ENCODE measurements at regions not wholly inside any gene's neighbourhood (a gene's known extent, or its start where the extent isn't known, plus 50 kb on each side); places are given as distances from the start of the nearest gene placed in this dataset.

GRCh38 chr12:76962099-76962498 lies 83.3 kb upstream of the CSRP2 start:
- H3K36me3 ChIP-seq (ENCODE audit: control insufficient read depth, insufficient read depth, low read length): no peaks in the 10 kb centered on the region
- no peak overlapping the region for H3K4me2 ChIP-seq (ENCODE audit: extremely low read depth, insufficient read depth, low read length)
- no peaks in the 10 kb centered on the region for H3K27me3 ChIP-seq (ENCODE audit: control insufficient read depth, insufficient read depth, low read length)
- H3K27ac ChIP-seq (ENCODE audit: insufficient read depth, low read length): no peak overlapping the region
- no peak for DNase-seq (ENCODE audit: low read depth in 2 of 2)
- no peak overlapping the region for H3K9ac ChIP-seq (ENCODE audit: insufficient read depth, low read length)
- no peaks in the 10 kb centered on the region for H3K9me3 ChIP-seq (ENCODE audit: control insufficient read depth, insufficient read depth, low read depth, low read length)
- H3K4me1 ChIP-seq (ENCODE audit: control insufficient read depth, extremely low read depth, insufficient read depth, low read length): no peaks in the 10 kb centered on the region
- TF ChIP-seq EZH2 (IDR thresholded peaks at IDR 0.05; ENCODE audit: low read length, missing control alignments): no peak
- no peak for TF ChIP-seq CTCF (conservative IDR thresholded peaks at IDR 0.05 in 1 of 2, IDR thresholded peaks at IDR 0.05 in 1 of 2; ENCODE audit: low read depth in 1 of 2, low read length in 2 of 2)
- no peaks in the 10 kb centered on the region for H3K79me2 ChIP-seq (ENCODE audit: control insufficient read depth, insufficient read depth, low read length)
- H2AFZ ChIP-seq (ENCODE audit: low read length): no peak overlapping the region
- no peak overlapping the region for H3K4me3 ChIP-seq (replicated peaks in 1 of 4; ENCODE audit: control extremely low read depth in 1 of 4, insufficient read depth in 1 of 4, low read depth in 3 of 4, low read length in 4 of 4)
- no peaks in the 10 kb centered on the region for H4K20me1 ChIP-seq (ENCODE audit: control insufficient read depth, extremely low read depth, insufficient read depth, low read length)

- no peak overlapping the region for H3K4me3 ChIP-seq (replicated peaks in 1 of 4; ENCODE audit: control extremely low read depth in 1 of 4, insufficient read depth in 1 of 4, low read depth in 3 of 4, low read length in 4 of 4)
- H3K36me3 ChIP-seq (ENCODE audit: control insufficient read depth, insufficient read depth, low read length): no peaks in the 10 kb centered on the region
- H3K27me3 ChIP-seq (ENCODE audit: control insufficient read depth, insufficient read depth, low read length): no peaks in the 10 kb centered on the region
- no peaks in the 10 kb centered on the region for H3K79me2 ChIP-seq (ENCODE audit: control insufficient read depth, insufficient read depth, low read length)
- H2AFZ ChIP-seq (ENCODE audit: low read length): no peak overlapping the region
- H3K9ac ChIP-seq (ENCODE audit: insufficient read depth, low read length): no peak overlapping the region
- H3K4me2 ChIP-seq (ENCODE audit: extremely low read depth, insufficient read depth, low read length): no peak overlapping the region
- no peak for DNase-seq (ENCODE audit: low read depth in 2 of 2)
- no peaks in the 10 kb centered on the region for H4K20me1 ChIP-seq (ENCODE audit: control insufficient read depth, extremely low read depth, insufficient read depth, low read length)
- H3K27ac ChIP-seq (ENCODE audit: insufficient read depth, low read length): no peak overlapping the region
- TF ChIP-seq CTCF (conservative IDR thresholded peaks at IDR 0.05 in 1 of 2, IDR thresholded peaks at IDR 0.05 in 1 of 2; ENCODE audit: low read depth in 1 of 2, low read length in 2 of 2) (no peak), EZH2 (IDR thresholded peaks at IDR 0.05; ENCODE audit: low read length, missing control alignments) (no peak)
- no peaks in the 10 kb centered on the region for H3K9me3 ChIP-seq (ENCODE audit: control insufficient read depth, insufficient read depth, low read depth, low read length)
- no peaks in the 10 kb centered on the region for H3K4me1 ChIP-seq (ENCODE audit: control insufficient read depth, extremely low read depth, insufficient read depth, low read length)
Observed at GRCh38 chr12:76957301-76957700, 78.5 kb upstream of the CSRP2 start.

- no peak overlapping the region for H3K27ac ChIP-seq (ENCODE audit: insufficient read depth, low read length)
- no peaks in the 10 kb centered on the region for H4K20me1 ChIP-seq (ENCODE audit: control insufficient read depth, extremely low read depth, insufficient read depth, low read length)
- H3K4me2 ChIP-seq (ENCODE audit: extremely low read depth, insufficient read depth, low read length): no peak overlapping the region
- H3K9ac ChIP-seq (ENCODE audit: insufficient read depth, low read length): no peak overlapping the region
- TF ChIP-seq CTCF (conservative IDR thresholded peaks at IDR 0.05 in 1 of 2, IDR thresholded peaks at IDR 0.05 in 1 of 2; ENCODE audit: low read depth in 1 of 2, low read length in 2 of 2) (no peak), EZH2 (IDR thresholded peaks at IDR 0.05; ENCODE audit: low read length, missing control alignments) (no peak)
- no peaks in the 10 kb centered on the region for H3K4me1 ChIP-seq (ENCODE audit: control insufficient read depth, extremely low read depth, insufficient read depth, low read length)
- H3K4me3 ChIP-seq (replicated peaks in 1 of 4; ENCODE audit: control extremely low read depth in 1 of 4, insufficient read depth in 1 of 4, low read depth in 3 of 4, low read length in 4 of 4): no peak overlapping the region
- no peaks in the 10 kb centered on the region for H3K27me3 ChIP-seq (ENCODE audit: control insufficient read depth, insufficient read depth, low read length)
- H3K36me3 ChIP-seq (ENCODE audit: control insufficient read depth, insufficient read depth, low read length): no peaks in the 10 kb centered on the region
- H3K9me3 ChIP-seq (ENCODE audit: control insufficient read depth, insufficient read depth, low read depth, low read length): no peaks in the 10 kb centered on the region
- no peaks in the 10 kb centered on the region for H3K79me2 ChIP-seq (ENCODE audit: control insufficient read depth, insufficient read depth, low read length)
- H2AFZ ChIP-seq (ENCODE audit: low read length): no peak overlapping the region
- no peak for DNase-seq (ENCODE audit: low read depth in 2 of 2)
Observed at GRCh38 chr12:76952995-76953394, 74.2 kb upstream of the CSRP2 start.
